ENCODE measurements at regions not wholly inside any gene's neighbourhood (a gene's known extent, or its start where the extent isn't known, plus 50 kb on each side); places are given as distances from the start of the nearest gene placed in this dataset.

- DNase-seq: no peak
Observed at GRCh38 chr13:40230833-40231266, 435.6 kb downstream of the FOXO1 start.

GRCh38 chr13:40231311-40231710 is 435.1 kb downstream of the FOXO1 start:
- no peak for DNase-seq

- no peak for DNase-seq
Observed at GRCh38 chr13:40231751-40232150, 434.7 kb downstream of the FOXO1 start.

DNA sequence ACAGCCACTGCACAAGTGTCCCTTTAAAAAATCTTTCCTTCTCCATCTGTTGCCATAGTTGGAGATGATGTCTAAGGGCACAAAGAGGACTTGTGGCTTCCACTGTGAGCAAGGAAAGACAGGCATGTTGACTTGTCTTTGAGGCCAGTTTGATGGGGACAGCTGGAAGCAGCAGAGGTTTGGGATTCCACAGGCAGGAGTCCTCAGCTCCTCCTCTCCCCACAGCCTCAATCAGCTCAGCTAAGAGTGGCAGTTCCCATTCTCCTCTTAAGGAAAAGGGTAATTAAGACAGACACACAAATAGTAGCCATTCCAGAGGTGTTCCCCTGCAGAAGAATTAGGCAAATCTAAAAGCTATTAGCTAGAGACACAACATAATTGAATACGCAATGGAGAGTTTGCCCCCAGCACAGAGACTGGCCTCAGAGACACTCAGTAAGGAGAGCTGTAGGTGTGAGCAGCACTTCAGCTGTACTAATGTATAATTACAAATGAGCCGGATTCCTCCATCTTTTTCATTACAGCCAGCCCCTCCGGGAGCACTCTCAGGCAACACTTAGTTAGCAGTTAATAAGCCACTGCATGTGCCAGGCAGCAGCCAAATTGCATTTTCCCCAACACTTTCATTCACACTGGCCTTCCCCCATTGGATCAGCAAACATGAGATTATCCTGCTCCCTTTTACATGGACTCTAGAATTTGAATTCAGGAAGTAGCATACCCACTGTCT is 434.0 kb downstream of the FOXO1 start:
- DNase-seq: no peak

DNA sequence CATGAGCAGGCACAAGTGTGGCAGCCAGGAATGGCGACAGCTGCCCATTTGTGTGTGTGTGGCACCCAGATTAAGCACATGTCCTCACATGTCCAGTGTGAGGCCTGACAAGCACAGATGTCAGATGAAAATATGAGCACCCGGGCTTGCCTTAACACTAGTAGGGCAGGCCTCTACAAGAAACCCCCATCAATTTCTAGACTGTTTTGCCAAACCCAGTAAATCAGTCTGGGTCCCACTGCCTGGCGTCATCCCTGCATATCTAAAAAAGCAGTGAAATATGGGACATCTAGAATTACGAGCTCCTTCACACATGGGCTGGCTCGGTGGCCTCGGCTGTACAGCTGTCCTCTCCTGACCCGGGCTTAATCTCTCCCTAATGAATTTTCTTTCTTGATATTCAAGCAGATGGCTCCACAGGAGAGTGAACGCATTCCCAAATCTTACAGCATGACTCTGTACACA is 432.7 kb downstream of the FOXO1 start:
- DNase-seq: peak; percentile 52

- DNase-seq: no peak
Observed at GRCh38 chr13:40235160-40235796, 431.2 kb downstream of the FOXO1 start.

DNA sequence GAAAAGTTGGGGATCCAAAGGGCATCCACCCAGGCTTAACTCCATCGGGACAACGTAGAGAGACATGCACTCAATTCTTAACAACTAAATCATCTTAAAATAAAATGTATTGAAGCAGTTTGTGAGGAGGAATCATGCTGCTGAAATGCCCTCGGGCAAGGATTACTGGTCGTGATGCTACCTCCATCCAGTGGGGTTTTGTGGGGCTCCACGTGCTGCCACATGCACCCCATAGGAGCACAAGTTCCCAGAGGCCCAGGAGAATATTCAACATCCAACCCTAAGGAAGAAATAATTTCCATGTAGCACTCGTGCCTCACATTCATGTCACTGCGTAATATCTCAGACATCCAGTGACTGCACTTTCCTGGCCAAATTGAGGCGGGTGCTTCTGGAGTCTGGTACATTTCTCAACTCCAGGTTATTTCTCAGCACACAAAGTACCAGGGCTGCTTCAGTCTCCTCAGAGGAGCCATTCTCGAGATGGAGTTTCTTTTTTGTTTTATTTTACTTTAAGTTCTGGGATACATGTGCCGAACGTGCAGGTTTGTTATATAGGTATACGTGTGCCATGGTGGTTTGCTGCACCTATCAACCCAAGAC is 429.8 kb downstream of the FOXO1 start:
- DNase-seq: no peak

DNA sequence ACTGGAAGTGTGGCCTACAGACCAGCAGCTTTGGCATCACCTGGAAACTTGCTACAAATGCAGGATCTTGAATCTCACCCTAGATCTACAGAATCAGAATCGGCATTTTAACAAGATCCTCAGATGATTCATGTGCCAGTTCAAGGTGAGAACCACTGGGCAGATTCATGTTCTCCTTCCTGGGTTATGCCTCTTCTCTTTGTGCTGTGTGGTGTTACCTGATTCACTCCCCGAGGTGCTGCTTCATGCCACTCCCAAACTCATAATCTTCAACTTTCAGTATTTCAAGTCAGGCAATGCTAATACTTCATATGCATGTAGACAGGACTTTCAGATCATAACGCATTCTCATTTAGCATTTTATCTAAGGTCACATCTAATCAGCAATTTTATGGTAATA is 427.7 kb downstream of the FOXO1 start:
- no peak for DNase-seq

- no peak for DNase-seq
Observed at GRCh38 chr13:40240293-40240692, 426.1 kb downstream of the FOXO1 start.

DNA sequence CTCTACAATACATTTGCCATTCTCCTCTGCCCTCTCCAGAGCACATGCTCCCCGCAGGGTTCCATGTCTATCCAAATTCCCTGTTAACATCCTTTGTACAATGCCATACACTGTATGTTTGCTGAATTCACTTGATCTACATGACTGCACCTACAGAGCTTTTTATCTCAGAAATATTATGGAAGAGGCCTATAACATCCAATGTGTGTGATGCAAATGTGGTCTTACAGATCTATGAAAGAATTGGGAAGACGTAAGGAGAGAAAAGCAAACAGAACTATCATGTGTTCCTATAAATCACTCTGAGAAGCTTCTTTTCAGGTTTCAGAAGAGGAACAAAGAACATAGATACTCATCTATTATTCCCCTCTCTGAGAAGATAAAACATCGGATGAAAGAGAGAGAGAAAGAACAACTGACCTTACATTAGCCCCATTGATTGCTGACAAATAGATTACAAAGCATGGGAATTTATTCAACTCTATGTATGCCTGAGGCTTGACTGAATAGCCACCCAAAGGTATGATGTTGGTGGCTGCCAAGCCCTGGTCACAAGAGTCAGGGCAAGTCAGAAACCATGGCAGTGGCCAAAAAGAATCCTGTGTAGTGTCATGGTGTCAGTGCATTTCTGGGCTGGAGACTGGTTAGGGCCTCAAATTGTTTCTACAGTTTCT is 425.2 kb downstream of the FOXO1 start:
- DNase-seq: no peak

GRCh38 chr13:40243047-40243446 is 423.4 kb downstream of the FOXO1 start:
- DNase-seq: no peak

GRCh38 chr13:40243982-40244381 is 422.5 kb downstream of the FOXO1 start:
- no peak for DNase-seq

DNA sequence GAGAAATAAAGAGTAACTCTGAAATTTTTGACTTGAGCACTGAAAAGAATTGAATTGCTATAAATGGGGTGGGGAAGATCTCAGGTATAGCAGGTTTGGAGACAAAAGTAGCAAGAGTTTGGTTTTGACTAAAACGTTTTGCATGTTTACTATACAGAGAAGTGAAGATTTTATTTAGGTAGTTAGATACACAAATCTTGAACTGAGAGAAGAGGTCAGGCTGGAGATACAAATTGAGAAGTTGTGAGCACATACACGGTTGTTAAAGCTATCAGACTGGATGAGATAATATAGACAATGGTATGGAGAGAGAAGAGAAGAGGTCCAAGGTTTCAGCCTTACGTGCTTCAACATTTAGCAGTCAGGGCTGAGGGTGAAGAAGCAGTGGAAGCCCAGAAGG is 420.9 kb downstream of the FOXO1 start:
- DNase-seq: no peak

DNA sequence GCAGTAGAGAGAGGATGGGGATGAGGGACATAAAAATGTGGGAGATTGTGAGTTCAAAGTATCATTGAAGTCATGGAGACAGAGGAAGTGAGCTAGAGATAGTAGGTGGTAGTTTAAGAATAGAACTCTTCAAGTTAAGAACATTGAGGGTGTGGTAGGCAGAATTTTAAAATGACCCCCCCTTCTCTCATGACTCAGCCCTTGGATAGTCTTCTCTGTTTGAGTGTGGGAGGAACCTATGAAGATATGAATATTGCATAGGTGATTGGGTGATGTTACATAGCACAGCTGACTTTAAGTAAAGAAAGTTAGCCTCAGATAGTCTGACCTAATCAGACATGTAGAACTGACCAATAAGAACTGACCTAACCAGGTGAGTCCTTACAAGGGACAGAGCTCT is 418.6 kb downstream of the FOXO1 start:
- DNase-seq: no peak

GRCh38 chr13:40251343-40252032 is 415.0 kb downstream of the FOXO1 start:
- no peak for DNase-seq

DNA sequence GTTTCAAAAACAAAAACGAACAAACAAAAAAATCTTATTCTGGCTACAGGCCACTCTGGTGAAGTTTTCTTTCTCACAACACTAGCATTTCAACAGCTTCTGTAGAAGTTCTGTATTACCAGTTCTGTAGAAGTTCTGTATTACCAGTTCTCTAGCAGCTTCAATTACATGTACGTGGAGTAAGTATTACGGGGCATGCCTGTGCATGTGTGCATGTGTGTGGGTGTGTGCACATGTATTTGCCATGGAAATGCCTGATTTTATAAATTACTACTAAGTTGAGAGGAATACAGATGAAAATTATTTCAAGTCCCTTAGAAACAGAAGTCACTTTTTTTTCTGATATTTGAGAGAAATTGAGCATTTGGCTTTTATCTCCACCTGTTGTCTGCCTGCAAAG is 414.2 kb downstream of the FOXO1 start:
- no peak for DNase-seq

DNA sequence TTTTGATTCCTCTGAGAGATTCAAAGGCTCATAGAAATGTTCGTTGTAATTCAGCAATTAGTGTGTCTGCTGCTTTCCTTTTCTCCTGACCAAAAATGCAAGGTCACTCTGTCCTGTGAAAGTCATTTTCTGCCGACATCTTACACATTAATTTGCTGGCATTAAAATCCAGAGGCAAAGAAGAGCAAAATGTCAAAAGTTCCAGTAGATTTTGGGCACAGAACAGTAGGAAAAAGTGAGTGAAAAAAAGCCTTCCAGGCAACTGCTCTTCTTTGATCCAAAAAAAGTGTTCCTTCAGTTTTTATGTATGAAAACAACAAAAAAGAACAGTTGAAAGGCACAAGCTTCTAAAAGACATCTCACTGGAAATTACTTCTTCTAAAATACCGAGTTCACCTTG is 413.8 kb downstream of the FOXO1 start:
- DNase-seq: peak; percentile 59

- DNase-seq: no peak
Observed at GRCh38 chr13:40254394-40254793, 412.0 kb downstream of the FOXO1 start.

DNA sequence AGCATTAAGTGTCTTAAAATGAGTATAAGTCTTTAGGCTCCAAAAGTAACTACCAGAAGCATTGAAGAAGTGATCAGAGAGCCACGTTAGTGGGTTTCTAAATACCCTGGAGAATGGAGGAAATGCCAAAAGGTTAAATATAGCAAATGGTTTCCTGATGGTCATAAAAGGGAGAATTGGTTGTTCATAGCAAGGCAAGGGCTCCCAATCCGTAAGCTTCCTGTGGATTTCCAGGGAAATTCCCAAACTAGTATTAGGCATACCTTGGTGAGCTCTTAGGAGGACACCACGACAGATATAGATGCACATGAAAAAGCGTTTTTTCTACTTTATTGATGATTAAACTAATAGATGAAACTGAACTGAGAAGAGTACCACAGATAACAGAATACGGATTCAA is 410.9 kb downstream of the FOXO1 start:
- DNase-seq: no peak

DNA sequence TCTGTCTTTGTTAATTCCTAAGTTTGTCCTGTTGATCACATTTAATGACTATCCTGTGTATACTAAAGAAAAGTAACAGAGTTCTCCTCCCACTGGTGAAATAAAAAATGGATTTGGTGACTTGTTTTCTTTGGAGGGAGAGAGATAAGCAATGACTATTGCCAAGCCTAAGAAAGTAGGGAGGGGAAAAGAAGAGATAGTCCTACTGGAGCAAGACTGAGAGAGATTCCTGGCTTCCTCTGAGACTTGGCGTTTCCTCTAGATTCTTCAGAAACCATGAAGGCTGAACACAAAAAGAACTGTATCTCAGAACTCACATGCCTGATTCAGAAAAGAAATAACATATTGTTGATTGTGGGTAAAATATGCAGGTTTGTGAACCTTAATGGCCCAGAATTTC is 406.5 kb downstream of the FOXO1 start:
- DNase-seq: no peak

- no peak for DNase-seq
Observed at GRCh38 chr13:40261336-40261735, 405.1 kb downstream of the FOXO1 start.

- no peak for DNase-seq
Observed at GRCh38 chr13:40261947-40262346, 404.5 kb downstream of the FOXO1 start.

DNA sequence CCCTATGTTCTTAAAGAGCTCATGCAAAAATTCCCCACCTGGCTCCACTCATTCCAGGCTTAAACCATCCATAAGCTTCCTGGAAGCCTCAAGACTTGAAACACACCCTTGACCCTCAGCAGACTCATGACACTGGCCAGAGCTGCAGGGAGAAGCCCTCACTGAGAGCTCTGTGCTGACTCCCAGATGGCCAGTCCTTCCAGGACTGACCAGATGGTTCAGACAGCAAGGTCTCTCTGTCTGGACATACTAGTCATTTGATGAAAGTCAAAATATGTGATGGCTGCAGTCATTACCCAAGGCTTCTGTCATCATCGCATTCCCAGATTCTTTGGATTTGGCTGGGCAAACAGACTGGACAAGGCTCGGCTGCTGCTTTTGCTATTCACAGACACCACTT is 397.4 kb downstream of the FOXO1 start:
- no peak for DNase-seq
